NCI-H345 (cell line): ENCODE measurements at regions not wholly inside any gene's neighbourhood (a gene's known extent, or its start where the extent isn't known, plus 50 kb on each side); places are given as distances from the start of the nearest gene placed in this dataset.
"Not testable (repeated sequence)": the region's sequence is repeated elsewhere in the genome, so short reads cannot be mapped to it uniquely, and the experiment has no call there.

Source experiments
- DNase-seq: peaks from one replicate; lab custom pipeline; 2025; lab: John Stamatoyannopoulos, UW

DNA sequence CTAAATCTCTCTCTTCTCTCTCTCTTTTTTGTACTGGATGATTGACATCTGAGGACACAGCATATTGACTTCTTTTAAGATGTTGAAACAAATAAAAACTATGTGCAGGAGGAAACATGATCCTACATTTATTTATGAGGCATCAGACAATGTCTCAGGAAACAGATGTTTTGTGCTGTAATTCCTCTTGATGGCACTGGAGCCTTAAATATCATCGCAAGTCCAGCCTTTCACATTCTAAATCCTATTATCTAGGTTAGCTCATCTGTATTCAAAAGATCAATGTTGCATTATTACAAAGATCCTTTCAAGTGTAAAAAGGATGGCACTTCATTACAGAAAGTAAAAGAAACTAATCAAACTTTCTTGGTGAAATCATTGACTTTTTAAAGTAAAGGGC, 63.9 kb downstream of the MAT2B start:
- DNase-seq, result no peak

- no peak for DNase-seq
Measured at GRCh38 chr5:163571744-163572143, 66.3 kb downstream of the MAT2B start.

GRCh38 chr5:163574472-163575440, 69.3 kb downstream of the MAT2B start:
- no peak for DNase-seq

DNA sequence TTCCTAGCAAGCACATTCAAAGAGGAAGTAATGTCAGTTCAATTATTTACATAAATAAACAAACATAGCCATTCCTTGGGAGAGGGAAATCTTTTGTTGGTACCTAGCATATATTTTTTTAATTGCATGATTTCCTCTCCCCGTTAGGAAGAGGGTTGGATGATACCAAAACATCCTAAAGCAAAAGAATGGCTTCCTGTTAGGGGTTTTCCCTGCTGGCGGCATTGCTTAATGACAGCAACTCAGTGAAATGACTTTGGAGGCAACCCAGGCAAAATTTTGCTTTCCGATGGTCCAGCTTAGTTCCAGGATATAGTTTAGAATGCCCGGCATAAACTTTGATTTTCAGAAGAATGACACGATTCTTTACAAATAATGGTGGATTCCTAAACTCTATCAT, 73.2 kb downstream of the MAT2B start:
- no peak for DNase-seq

GRCh38 chr5:163579729-163580128, 74.3 kb downstream of the MAT2B start:
- DNase-seq, result no peak

- DNase-seq, result no peak
Measured at GRCh38 chr5:163580516-163580915, 75.1 kb downstream of the MAT2B start.

- DNase-seq, result not testable (repeated sequence)
Measured at GRCh38 chr5:163583491-163584153, 78.2 kb downstream of the MAT2B start.

DNA sequence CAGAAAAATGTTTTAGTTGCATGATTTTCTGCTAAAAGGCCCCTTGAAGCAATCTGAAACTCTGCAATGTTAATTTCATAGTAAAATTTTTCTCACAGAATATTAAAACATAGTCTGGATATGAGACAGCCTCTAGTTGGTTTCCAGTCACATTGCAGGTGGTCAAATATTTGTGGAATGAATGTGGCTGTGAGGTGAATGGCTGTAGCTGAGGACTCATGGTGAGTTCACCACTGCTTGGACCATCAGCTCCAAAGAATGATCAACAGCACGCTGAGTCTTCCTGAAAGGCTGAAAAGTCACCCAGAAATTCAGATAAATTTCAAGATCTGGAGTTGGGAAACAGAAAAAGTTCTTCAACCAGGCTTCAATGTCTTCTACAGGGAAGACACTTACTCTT, 79.8 kb downstream of the MAT2B start:
- no peak for DNase-seq

GRCh38 chr5:163586531-163586956, 81.1 kb downstream of the MAT2B start:
- DNase-seq, result no peak

GRCh38 chr5:163594951-163595350, 89.5 kb downstream of the MAT2B start:
- DNase-seq, result no peak

DNA sequence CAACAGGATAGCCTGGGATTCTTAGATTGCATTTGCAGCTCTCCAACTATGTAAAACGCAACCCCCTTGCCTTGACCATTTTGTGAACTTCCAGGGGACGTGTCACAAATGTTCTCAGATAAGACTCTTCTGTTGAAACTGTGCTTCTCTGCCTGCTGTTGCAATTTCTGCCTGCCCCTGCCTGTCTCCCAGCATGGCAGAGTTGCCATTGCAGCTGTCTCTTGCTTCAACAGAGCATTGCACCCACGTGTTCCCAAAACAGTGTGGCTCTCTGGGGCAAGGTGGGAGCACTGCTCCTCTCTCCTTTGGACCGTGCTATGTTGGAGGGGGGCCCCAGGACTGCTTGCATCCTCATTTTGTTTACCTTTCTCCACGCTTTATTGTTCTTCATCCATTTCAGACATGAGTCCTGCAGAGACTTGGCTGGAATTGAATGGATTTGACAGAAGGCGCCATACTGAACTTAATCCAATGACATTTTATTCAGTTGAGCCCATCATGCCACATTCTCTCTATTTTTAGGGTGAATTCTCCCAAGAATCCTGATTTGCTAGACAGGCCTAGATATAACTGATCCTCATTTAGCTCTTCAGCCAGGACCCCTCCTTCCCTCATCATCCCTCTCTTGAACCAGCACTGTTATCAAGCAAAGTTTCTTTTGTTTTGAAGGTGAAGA, 90.7 kb downstream of the MAT2B start:
- DNase-seq, result no peak

DNA sequence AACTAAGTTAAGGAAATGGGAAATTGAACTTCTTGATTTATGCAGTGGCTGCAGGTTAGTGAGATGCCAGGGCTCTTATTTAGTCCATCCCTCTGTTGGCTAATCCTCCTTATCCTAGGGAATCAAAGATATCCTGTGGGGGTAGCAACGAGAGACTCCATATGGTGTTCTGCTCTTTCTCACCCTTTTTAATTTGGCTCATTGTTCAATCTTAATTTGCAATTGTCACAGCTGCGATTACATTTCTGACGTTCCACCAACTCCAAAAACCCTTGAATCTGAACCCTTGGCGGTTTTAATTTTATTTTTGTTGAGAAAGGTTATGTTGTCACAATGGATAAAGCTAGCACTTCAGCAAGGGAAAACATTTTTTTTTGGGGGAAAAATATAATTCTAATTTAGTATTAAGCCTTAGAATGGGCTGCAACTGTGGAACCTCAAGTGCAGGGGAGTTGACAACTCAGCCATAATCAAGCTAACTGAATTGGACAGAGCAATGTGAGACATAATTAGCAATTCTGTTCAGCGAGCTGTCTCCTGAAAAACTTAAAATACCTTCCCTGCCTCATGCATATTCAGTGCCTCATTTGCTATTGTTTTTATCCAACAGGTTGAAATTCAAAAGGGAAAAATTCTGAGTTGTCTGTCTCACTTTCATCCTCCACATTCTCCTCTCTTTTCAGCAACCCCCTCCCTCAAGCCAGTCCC, 91.3 kb downstream of the MAT2B start:
- DNase-seq, result no peak

DNA sequence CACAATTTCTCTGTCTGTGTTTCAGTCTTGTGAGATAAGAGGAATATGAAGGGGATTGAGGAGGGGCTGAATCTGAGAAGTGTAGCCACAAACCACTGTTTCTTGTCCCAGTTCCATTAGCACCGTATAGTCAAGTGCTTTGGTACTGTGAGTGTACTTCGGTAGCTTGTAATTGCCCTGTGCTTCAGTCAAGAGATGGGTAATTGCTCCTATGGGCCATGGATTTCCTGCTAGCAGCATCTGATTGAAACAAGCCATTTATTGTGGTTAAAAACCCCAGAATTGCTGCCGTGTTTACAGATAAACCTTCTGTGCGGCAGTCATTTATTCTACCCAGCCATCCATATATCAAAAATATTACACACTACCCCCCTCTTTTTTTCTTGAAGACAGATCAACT, 98.6 kb downstream of the MAT2B start:
- no peak for DNase-seq

DNA sequence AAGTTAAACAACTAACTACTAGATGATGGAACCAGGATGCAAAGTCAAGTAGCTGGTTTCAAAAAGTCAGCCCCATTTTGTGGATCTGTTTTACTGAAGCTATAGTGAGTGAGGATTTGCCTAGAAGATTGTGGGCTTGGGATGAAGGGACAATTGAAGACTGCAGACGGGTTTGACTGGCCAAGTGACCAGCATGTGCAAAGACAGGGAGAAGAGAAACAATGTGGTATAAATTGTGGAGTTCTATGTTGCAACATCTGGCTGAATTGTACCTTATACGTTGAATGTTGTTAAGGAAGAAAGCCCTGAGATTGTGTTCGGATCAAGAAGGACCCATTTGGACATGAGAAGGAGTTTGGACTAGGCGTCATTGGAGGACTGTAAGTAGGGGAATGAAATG, 101.8 kb downstream of the MAT2B start:
- no peak for DNase-seq

DNA sequence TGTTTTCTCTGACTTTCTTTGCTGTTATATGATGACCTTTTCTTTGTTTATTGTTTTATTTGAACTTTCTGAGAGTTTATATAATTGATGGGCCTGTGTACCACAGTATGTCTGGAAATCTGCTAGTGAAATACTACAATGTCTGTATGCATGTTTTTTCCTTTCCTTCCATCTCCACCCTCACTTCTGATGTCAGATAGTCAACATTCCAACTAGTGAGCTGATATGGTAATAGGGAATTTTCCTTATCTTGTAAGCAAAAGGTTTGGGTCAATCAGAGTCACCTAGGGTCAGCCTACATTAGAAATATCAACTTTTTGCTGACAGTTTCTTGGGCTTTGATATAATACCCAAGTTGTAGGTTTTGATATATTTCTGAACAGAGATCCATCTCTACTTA, 103.2 kb downstream of the MAT2B start:
- DNase-seq, result no peak

DNA sequence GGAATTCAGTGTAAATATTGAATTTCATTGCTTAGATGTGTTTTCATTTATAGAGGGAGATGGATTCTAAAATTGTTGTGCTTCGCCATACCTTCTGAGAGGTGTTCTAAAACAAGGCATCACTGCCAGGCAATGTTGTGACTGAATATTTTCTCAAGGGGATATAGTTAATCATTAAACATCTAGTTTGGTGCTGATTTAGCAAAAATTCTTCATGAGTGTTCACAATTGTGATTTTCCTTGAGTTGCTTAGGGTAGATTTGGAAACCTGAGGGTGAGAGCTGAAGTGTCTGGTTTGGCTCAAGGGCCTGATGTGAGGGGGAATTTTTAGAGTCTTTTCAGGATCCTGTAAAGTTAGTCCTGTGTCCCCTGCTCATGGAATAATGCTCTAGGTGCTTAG, 104.5 kb downstream of the MAT2B start:
- no peak for DNase-seq

- DNase-seq, result no peak
Measured at GRCh38 chr5:163612358-163613149, 107.1 kb downstream of the MAT2B start.

GRCh38 chr5:163613150-163613442, 107.7 kb downstream of the MAT2B start:
- no peak for DNase-seq

DNA sequence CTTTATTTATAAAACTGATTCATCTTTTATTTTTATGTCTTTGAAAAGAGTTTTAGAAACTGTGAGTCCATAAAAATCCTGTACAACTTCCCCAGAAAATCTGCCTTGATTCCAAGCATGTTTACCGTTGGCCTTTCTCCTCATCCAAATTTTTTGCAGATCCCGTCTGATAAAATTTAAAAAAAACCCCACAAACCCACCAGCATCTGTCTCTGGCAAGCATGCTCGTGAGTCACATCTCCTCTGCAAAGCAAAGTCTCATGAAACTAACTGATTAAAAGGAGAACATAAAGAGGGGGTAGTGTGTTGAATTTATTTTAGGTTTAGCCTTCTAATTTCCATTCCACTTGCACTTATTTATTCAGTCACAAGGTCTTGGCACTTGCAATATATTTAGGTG, 109.4 kb downstream of the MAT2B start:
- no peak for DNase-seq

DNA sequence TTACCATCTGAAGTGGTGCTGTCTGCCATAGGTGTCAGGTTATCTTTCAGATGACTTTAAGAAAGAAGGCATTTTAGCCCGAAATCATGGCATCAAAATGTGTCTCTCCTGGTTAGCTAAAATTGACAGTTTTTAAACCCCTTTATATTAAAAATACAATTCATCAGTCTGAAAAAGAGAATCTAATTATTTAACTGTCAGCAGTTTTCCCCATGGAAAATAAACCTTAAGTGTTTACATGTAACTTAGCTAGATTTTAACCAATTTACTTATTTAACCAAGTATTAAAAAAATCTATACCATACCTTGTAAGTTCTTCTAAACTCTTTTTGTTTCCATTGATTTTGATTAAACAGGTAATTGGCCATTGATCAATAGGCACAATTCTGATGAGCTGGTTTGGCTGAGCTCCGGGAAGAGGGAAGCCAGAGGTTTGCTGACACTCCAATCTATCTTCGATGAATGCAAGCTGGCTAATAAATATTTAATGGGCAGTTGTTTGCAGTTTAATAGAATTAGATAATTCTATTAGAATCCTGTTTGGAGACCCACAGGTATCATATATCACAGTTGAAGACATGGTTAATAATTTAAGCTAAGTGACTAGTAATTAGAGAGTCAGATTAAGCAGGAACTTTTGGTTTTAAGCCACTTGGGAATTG, 114.0 kb downstream of the MAT2B start:
- DNase-seq, result no peak

- DNase-seq, result no peak
Measured at GRCh38 chr5:163619951-163620350, 114.5 kb downstream of the MAT2B start.
